A549 (cell line): ENCODE measurements at regions not wholly inside any gene's neighbourhood (a gene's known extent, or its start where the extent isn't known, plus 50 kb on each side); places are given as distances from the start of the nearest gene placed in this dataset.

ENCODE experiments used
- BCL3 ChIP-seq: fragments of >200 bp; sonication (Bioruptor Twin); formaldehyde crosslinking; IDR thresholded peaks from 3 replicates; pipeline ENCODE4 v1.6.1; 2016
- EP300 ChIP-seq, 2 experiments: fragments of >200 bp; sonication (Bioruptor Twin); formaldehyde crosslinking; IDR thresholded peaks; 2 replicates in 1 of 2; 3 replicates in 1 of 2; pipeline ENCODE4 v1.6.1; 2016 to 2017
- PBX3 ChIP-seq: IDR thresholded peaks from 2 replicates; pipeline ENCODE4 v1.6.1; 2012
- TF ChIP-seq, protein P1 (sequence below): fragments of >200 bp; sonication (Bioruptor Twin); formaldehyde crosslinking; IDR thresholded peaks from 3 replicates; pipeline ENCODE4 v1.5.1; 2016

- TF ChIP-seq, protein P1, sequence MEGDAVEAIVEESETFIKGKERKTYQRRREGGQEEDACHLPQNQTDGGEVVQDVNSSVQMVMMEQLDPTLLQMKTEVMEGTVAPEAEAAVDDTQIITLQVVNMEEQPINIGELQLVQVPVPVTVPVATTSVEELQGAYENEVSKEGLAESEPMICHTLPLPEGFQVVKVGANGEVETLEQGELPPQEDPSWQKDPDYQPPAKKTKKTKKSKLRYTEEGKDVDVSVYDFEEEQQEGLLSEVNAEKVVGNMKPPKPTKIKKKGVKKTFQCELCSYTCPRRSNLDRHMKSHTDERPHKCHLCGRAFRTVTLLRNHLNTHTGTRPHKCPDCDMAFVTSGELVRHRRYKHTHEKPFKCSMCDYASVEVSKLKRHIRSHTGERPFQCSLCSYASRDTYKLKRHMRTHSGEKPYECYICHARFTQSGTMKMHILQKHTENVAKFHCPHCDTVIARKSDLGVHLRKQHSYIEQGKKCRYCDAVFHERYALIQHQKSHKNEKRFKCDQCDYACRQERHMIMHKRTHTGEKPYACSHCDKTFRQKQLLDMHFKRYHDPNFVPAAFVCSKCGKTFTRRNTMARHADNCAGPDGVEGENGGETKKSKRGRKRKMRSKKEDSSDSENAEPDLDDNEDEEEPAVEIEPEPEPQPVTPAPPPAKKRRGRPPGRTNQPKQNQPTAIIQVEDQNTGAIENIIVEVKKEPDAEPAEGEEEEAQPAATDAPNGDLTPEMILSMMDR, result no peak
- no peak for TF ChIP-seq PBX3
- TF ChIP-seq BCL3, result no peak
- TF ChIP-seq EP300 (IDR thresholded peaks at IDR 0.05), result no peak
Measured at GRCh38 chr3:28680050-28680449, 331.4 kb upstream of the AZI2 start.
